Liver (tissue), 8 donors: ENCODE measurements at regions not wholly inside any gene's neighbourhood (a gene's known extent, or its start where the extent isn't known, plus 50 kb on each side); places are given as distances from the start of the nearest gene placed in this dataset.

Experiments used
- DNase-seq: peaks from one replicate; pipeline ENCODE4 v3.0.0-alpha.2; 2017; ENCODE audit warnings: low spot score
- H3K27ac ChIP-seq, 2 donors: one replicate each; pipeline ENCODE4 v1.7.0; 2013; ENCODE audit warnings: inconsistent platforms in 2 of 2, low read length in 2 of 2, control low read depth in 1 of 2, low read depth in 1 of 2, mild to moderate bottlenecking in 1 of 2
- H3K27me3 ChIP-seq, 4 donors: one replicate each; pipeline versions ENCODE4 v1.6.1 to v1.7.0; 2013; ENCODE audit warnings: low read length in 3 of 4, inconsistent platforms in 1 of 4, mild to moderate bottlenecking in 1 of 4, moderate library complexity in 1 of 4; ENCODE audit not compliant: control insufficient read depth in 4 of 4, insufficient read depth in 4 of 4
- H3K36me3 ChIP-seq, 4 donors: one replicate each; pipeline versions ENCODE4 v1.6.1 to v1.7.0; 2013; ENCODE audit warnings: low read length in 3 of 4, mild to moderate bottlenecking in 3 of 4, low read depth in 1 of 4, moderate library complexity in 1 of 4; ENCODE audit not compliant: control insufficient read depth in 4 of 4, insufficient read depth in 3 of 4
- H3K4me1 ChIP-seq, 4 donors: one replicate each; pipeline versions ENCODE4 v1.6.1 to v1.7.0; 2013; ENCODE audit warnings: low read length in 3 of 4, mild to moderate bottlenecking in 3 of 4, moderate library complexity in 1 of 4; ENCODE audit not compliant: control insufficient read depth in 4 of 4, insufficient read depth in 4 of 4
- H3K4me3 ChIP-seq, 3 donors: one replicate each; pipeline versions ENCODE4 v1.6.1 to v1.7.0; 2013; ENCODE audit warnings: low read length in 3 of 3, control low read depth in 1 of 3, low read depth in 1 of 3, mild to moderate bottlenecking in 1 of 3
- H3K9ac ChIP-seq, 2 donors: one replicate each; pipeline ENCODE4 v1.7.0; 2013; ENCODE audit warnings: low read length in 2 of 2, mild to moderate bottlenecking in 2 of 2, moderate library complexity in 2 of 2, control low read depth in 1 of 2, low read depth in 1 of 2
- H3K9me3 ChIP-seq, 4 donors: one replicate each; pipeline versions ENCODE4 v1.6.1 to v1.7.0; 2013; ENCODE audit warnings: low read length in 3 of 4; ENCODE audit not compliant: control insufficient read depth in 4 of 4
- FOXA2 ChIP-seq: IDR thresholded peaks from 2 replicates; pipeline ENCODE4 v1.6.1; 2016; ENCODE audit warnings: antibody characterized with exemption
- HNF4A ChIP-seq, 2 donors: conservative IDR thresholded peaks; 2 replicates each; pipeline ENCODE4 v1.6.1; 2016; ENCODE audit warnings: antibody characterized with exemption in 2 of 2, mild to moderate bottlenecking in 2 of 2
- HNF4G ChIP-seq: IDR thresholded peaks from 2 replicates; pipeline ENCODE4 v1.6.1; 2016; ENCODE audit warnings: antibody characterized with exemption
- JUND ChIP-seq, 2 donors: IDR thresholded peaks; 2 replicates each; pipeline ENCODE4 v1.6.1; 2016; ENCODE audit warnings: antibody characterized with exemption in 2 of 2
- RAD21 ChIP-seq, 2 donors: IDR thresholded peaks; 2 replicates each; pipeline ENCODE4 v1.6.1; 2016; ENCODE audit warnings: antibody characterized with exemption in 2 of 2, mild to moderate bottlenecking in 2 of 2
- RXRA ChIP-seq, 2 donors: IDR thresholded peaks; 2 replicates each; pipeline ENCODE4 v1.6.1; 2017 to 2018; ENCODE audit warnings: antibody characterized with exemption in 2 of 2, mild to moderate bottlenecking in 1 of 2
- SP1 ChIP-seq: IDR thresholded peaks from 2 replicates; pipeline ENCODE4 v1.6.1; 2018; ENCODE audit warnings: antibody characterized with exemption, mild to moderate bottlenecking
- TAF1 ChIP-seq: conservative IDR thresholded peaks from 2 replicates; pipeline ENCODE4 v1.6.1; 2016; ENCODE audit warnings: antibody characterized with exemption, mild to moderate bottlenecking
- WGBS: extraction: QIAGEN DNeasy Blood & Tissue Kit; methylation state at CpG from one replicate; pipeline ENCODE4 v1.1.7; 2013; 5-methylcytosine and 5-hydroxymethylcytosine counted together
- TF ChIP-seq, protein P1 (sequence below): fragments of 150-350 bp; IDR thresholded peaks from 2 replicates; pipeline ENCODE4 v1.5.1; 2017; ENCODE audit warnings: improper control_type of control experiment, low read depth, low read length; ENCODE audit not compliant: missing input control
- TF ChIP-seq, protein P2 (sequence below): IDR thresholded peaks from 2 replicates; pipeline ENCODE4 v1.6.1; 2016; ENCODE audit warnings: antibody characterized with exemption, mild to moderate bottlenecking
- TF ChIP-seq, protein P3 (sequence below): IDR thresholded peaks from 2 replicates; pipeline ENCODE4 v1.6.1; 2016; ENCODE audit warnings: antibody characterized with exemption
- TF ChIP-seq, protein P4 (sequence below): IDR thresholded peaks from 2 replicates; pipeline ENCODE4 v1.6.1; 2016; ENCODE audit warnings: antibody characterized with exemption
- donor health status: healthy.
- donor health status: healthy.
- donor health status: healthy.
- donor health status: healthy.
- donor health status: healthy.

DNA sequence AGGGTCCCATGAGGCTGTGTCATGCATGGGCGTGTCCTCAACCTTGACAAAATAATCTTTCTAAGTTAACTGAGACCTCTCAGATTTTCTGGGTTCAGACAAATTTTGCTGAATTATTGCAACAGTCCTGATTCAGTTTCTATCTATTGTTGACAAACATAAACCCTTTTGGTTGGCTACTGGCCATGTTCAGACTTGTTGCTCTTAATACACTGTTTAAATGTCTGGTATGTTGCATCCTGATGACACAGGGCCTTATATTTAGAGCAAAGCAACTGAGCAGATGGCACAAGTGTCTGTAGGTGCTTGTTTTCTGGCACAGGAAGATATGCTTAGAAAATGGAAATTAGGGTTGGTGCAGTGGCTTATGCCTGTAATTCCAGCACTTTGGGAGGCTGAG lies 456.9 kb upstream of the USP9Y start (continued):
- TF ChIP-seq, protein P1, sequence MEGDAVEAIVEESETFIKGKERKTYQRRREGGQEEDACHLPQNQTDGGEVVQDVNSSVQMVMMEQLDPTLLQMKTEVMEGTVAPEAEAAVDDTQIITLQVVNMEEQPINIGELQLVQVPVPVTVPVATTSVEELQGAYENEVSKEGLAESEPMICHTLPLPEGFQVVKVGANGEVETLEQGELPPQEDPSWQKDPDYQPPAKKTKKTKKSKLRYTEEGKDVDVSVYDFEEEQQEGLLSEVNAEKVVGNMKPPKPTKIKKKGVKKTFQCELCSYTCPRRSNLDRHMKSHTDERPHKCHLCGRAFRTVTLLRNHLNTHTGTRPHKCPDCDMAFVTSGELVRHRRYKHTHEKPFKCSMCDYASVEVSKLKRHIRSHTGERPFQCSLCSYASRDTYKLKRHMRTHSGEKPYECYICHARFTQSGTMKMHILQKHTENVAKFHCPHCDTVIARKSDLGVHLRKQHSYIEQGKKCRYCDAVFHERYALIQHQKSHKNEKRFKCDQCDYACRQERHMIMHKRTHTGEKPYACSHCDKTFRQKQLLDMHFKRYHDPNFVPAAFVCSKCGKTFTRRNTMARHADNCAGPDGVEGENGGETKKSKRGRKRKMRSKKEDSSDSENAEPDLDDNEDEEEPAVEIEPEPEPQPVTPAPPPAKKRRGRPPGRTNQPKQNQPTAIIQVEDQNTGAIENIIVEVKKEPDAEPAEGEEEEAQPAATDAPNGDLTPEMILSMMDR: no peak

DNA sequence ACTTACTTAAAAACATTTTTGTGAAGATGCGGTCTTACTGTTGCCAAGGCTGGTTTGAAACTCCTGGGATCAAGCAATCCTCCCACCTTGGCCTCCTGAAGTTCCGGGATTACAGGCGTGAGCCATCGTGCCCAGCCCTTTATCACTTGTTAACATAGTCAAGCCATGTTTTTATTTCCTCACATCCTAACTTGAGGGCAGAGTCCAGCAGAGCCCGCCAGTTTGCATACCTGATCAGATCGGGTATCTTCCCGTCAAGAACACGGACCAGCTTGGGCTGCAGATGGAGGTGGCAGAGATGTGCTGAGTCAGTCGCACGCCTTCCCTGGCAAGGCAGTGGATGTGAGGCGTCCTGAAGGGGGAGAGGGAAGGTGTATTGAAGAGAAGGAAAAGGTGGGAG lies 447.3 kb upstream of the USP9Y start:
- H3K4me3 ChIP-seq: no peak overlapping the region
- no peak overlapping the region for H3K9ac ChIP-seq
- no peaks in the 10 kb centered on the region for H3K9me3 ChIP-seq
- TF ChIP-seq SP1 (no peak), HNF4G (no peak)
- TF ChIP-seq, protein P1: no peak
- no peaks in the 10 kb centered on the region for H3K27me3 ChIP-seq
- H3K4me1 ChIP-seq: no peaks in the 10 kb centered on the region
- H3K36me3 ChIP-seq: no peaks in the 10 kb centered on the region
- no peak overlapping the region for H3K27ac ChIP-seq
- no peak for DNase-seq
- WGBS: 65% methylated on average over 11 of the region's 11 CpGs

DNA sequence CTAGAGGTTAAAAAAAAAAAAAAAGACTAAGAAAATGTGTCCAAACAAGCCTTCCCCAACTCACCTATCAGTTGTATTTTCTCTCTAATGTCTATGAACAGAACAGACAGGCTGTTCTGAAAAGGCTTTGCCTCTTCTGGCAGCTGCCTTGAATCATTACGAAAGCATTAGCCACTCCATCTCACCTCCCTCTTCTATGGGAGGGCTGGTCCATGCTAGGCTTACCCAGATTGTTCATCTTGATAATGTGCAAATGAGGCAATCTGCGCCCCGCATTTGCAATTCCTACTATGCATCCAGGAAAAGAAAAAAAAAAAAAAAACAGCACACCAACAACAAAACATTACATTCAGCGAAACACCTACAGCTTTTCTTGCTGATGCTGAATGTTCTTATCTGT lies 429.9 kb upstream of the USP9Y start:
- Histone ChIP-seq H3K27me3 (no peaks in the 10 kb centered on the region), H3K9ac (no peak overlapping the region), H3K36me3 (no peaks in the 10 kb centered on the region), H3K4me1 (no peaks in the 10 kb centered on the region), H3K4me3 (no peak overlapping the region), H3K9me3 (no peaks in the 10 kb centered on the region), H3K27ac (no peak overlapping the region)
- 76% methylated on average over 4 of the region's 4 CpGs for WGBS
- TF ChIP-seq HNF4A (conservative IDR thresholded peaks at IDR 0.05) (no peak), RAD21 (IDR thresholded peaks at IDR 0.05) (no peak), TAF1 (no peak), HNF4G (no peak), RXRA (IDR thresholded peaks at IDR 0.05) (no peak), FOXA2 (no peak), SP1 (no peak), JUND (IDR thresholded peaks at IDR 0.05) (no peak)
- TF ChIP-seq, protein P2, sequence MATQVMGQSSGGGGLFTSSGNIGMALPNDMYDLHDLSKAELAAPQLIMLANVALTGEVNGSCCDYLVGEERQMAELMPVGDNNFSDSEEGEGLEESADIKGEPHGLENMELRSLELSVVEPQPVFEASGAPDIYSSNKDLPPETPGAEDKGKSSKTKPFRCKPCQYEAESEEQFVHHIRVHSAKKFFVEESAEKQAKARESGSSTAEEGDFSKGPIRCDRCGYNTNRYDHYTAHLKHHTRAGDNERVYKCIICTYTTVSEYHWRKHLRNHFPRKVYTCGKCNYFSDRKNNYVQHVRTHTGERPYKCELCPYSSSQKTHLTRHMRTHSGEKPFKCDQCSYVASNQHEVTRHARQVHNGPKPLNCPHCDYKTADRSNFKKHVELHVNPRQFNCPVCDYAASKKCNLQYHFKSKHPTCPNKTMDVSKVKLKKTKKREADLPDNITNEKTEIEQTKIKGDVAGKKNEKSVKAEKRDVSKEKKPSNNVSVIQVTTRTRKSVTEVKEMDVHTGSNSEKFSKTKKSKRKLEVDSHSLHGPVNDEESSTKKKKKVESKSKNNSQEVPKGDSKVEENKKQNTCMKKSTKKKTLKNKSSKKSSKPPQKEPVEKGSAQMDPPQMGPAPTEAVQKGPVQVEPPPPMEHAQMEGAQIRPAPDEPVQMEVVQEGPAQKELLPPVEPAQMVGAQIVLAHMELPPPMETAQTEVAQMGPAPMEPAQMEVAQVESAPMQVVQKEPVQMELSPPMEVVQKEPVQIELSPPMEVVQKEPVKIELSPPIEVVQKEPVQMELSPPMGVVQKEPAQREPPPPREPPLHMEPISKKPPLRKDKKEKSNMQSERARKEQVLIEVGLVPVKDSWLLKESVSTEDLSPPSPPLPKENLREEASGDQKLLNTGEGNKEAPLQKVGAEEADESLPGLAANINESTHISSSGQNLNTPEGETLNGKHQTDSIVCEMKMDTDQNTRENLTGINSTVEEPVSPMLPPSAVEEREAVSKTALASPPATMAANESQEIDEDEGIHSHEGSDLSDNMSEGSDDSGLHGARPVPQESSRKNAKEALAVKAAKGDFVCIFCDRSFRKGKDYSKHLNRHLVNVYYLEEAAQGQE: no peak
- TF ChIP-seq, protein P3, sequence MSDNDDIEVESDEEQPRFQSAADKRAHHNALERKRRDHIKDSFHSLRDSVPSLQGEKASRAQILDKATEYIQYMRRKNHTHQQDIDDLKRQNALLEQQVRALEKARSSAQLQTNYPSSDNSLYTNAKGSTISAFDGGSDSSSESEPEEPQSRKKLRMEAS: no peak
- TF ChIP-seq, protein P4, sequence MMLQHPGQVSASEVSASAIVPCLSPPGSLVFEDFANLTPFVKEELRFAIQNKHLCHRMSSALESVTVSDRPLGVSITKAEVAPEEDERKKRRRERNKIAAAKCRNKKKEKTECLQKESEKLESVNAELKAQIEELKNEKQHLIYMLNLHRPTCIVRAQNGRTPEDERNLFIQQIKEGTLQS: no peak
- TF ChIP-seq, protein P1: no peak
- DNase-seq: no peak
